K562 (cell line): ENCODE measurements at regions not wholly inside any gene's neighbourhood (a gene's known extent, or its start where the extent isn't known, plus 50 kb on each side); places are given as distances from the start of the nearest gene placed in this dataset.

Source experiments
- ATAC-seq: fragments of 200-7000 bp; cut with Tn5 transposase; 3 replicates; pipeline ENCODE4 v1.9.1; 2020; ENCODE audit warnings: moderate library complexity
- BruUV-seq: library from RNA; stranded (reverse); fragments of 400-500 nt; replicated peaks from 2 replicates; lab custom pipeline; 2021; lab: Mats Ljungman, UMichigan
- CTCF ChIA-PET: fragments of 300-600 bp; formaldehyde crosslinking; extraction: SDS; loops from one replicate; lab custom pipeline; 2021; ENCODE audit warnings: low intra/inter-chr PET ratio; lab: Yijun Ruan, JAX
- POLR2A ChIA-PET: fragments of 300-600, 350-650 bp; sonication (Branson Sonifier 250); formaldehyde crosslinking; extraction: SDS; loops from one replicate; lab custom pipeline; 2021; ENCODE audit warnings: antibody characterized with exemption, inconsistent platforms; lab: Yijun Ruan, JAX
- DNase-seq, 4 experiments: peaks; one replicate each; pipeline versions ENCODE4 v3.0.0 to v3.0.0-alpha.2; 2011 to 2018; ENCODE audit warnings: low spot score in 3 of 4, mixed read lengths in 3 of 4; ENCODE audit errors: extremely low read depth in 1 of 4
- FAIRE-seq: peaks from 2 replicates; lab custom pipeline; 2011; peaks lifted over from hg19 to GRCh38; lab: Jason Lieb, UNC
- H2AFZ ChIP-seq: 2 replicates; pipeline ENCODE4 v1.6.0; 2011; ENCODE audit warnings: low read depth, low read length, control low read depth, inconsistent platforms
- H3K27ac ChIP-seq: fragments of 200-600 bp; 3 replicates; pipeline ENCODE4 v1.8.0; 2011; ENCODE audit warnings: low read depth, mild to moderate bottlenecking, control low read depth, inconsistent platforms, low read length, moderate library complexity, mixed read lengths; ENCODE audit errors: extremely low read depth
- H3K27me3 ChIP-seq, 2 experiments: fragments of 300-600 bp in 1 of 2; 2 replicates in 1 of 2; 3 replicates in 1 of 2; pipeline versions ENCODE4 v1.6.0 to v1.8.0; 2011; ENCODE audit warnings: inconsistent platforms in 2 of 2, low read length in 2 of 2, mild to moderate bottlenecking in 1 of 2, mixed read lengths in 1 of 2, moderate library complexity in 1 of 2; ENCODE audit not compliant: control insufficient read depth in 2 of 2, insufficient read depth in 2 of 2
- H3K36me3 ChIP-seq: fragments of 300-600 bp; 3 replicates; pipeline ENCODE4 v1.8.0; 2011; ENCODE audit warnings: mild to moderate bottlenecking, low read length, inconsistent platforms; ENCODE audit not compliant: control insufficient read depth, insufficient read depth
- H3K4me1 ChIP-seq, 2 experiments: fragments of 200-600 bp in 1 of 2; replicated peaks in 1 of 2; 2 replicates in 1 of 2; 3 replicates in 1 of 2; pipeline versions ENCODE4 v1.5.1 to v1.8.0; 2011; ENCODE audit warnings: inconsistent platforms in 2 of 2, low read length in 2 of 2, mild to moderate bottlenecking in 1 of 2, mixed read lengths in 1 of 2, moderate library complexity in 1 of 2; ENCODE audit not compliant: control insufficient read depth in 2 of 2, insufficient read depth in 2 of 2
- H3K4me2 ChIP-seq: 2 replicates; pipeline ENCODE4 v1.6.1; 2011; ENCODE audit warnings: low read length, control low read depth, inconsistent platforms, mixed read lengths; ENCODE audit not compliant: insufficient read depth
- H3K4me3 ChIP-seq: fragments of 200-600 bp; sonication (generic), shearing (Covaris generic); 2 replicates; pipeline ENCODE4 v1.5.1; 2016; ENCODE audit warnings: control low read depth, inconsistent platforms
- H3K79me2 ChIP-seq: fragments of 200-600 bp; 3 replicates; pipeline ENCODE4 v1.8.0; 2011; ENCODE audit warnings: low read length, inconsistent platforms; ENCODE audit not compliant: control insufficient read depth, insufficient read depth
- H3K9ac ChIP-seq, 2 experiments: 2 replicates each; pipeline versions ENCODE4 v1.6.0 to v1.6.1; 2011; ENCODE audit warnings: low read depth in 2 of 2, low read length in 2 of 2, control low read depth in 1 of 2, inconsistent platforms in 1 of 2, mild to moderate bottlenecking in 1 of 2, mixed read lengths in 1 of 2; ENCODE audit not compliant: insufficient read depth in 1 of 2
- H3K9me1 ChIP-seq: one replicate; pipeline ENCODE4 v1.6.0; 2011; ENCODE audit warnings: inconsistent platforms, mild to moderate bottlenecking, low read length, moderate library complexity; ENCODE audit not compliant: control insufficient read depth, insufficient read depth
- H3K9me3 ChIP-seq: replicated peaks from 2 replicates; pipeline ENCODE4 v1.5.1; 2011; ENCODE audit warnings: low read depth, low read length, inconsistent platforms; ENCODE audit not compliant: control insufficient read depth, insufficient read depth
- H4K20me1 ChIP-seq: replicated peaks from 2 replicates; pipeline ENCODE4 v1.6.1; 2011; ENCODE audit warnings: low read length, inconsistent platforms, mixed read lengths; ENCODE audit not compliant: control insufficient read depth, insufficient read depth
- POLR2B ChIP-seq: fragments of 450-650 bp; IDR thresholded peaks from 2 replicates; pipeline ENCODE4 v1.6.1; 2018; ENCODE audit warnings: low read depth; ENCODE audit not compliant: partially characterized antibody
- TCF7 ChIP-seq: sonication (generic); IDR thresholded peaks from 2 replicates; pipeline ENCODE4 v1.6.1; 2016; ENCODE audit warnings: antibody characterized with exemption, borderline replicate concordance
- ZBTB7A ChIP-seq: IDR thresholded peaks from 2 replicates; pipeline ENCODE4 v1.6.1; 2011; ENCODE audit warnings: low read depth, mild to moderate bottlenecking, low read length, moderate library complexity, borderline replicate concordance; ENCODE audit not compliant: control insufficient read depth
- ZNF134 ChIP-seq: fragments of 250-450 bp; sonication (Bioruptor Pico); conservative IDR thresholded peaks from 2 replicates; pipeline ENCODE4 v1.4.0; 2020
- ZNF184 ChIP-seq: sonication (generic); formaldehyde crosslinking; IDR thresholded peaks from 2 replicates; pipeline ENCODE4 v1.5.0; 2020; ENCODE audit warnings: missing genetic modification reagents
- ZNF282 ChIP-seq: sonication (generic); formaldehyde crosslinking; IDR thresholded peaks from 2 replicates; pipeline ENCODE4 v1.8.1; 2023; ENCODE audit warnings: missing genetic modification reagents
- WGBS: fragments of 100-300 bp; shearing (Covaris generic); methylation state at CpG from one replicate; pipeline ENCODE4 v1.1.6; 2016; ENCODE audit warnings: low coverage, mixed read lengths; ENCODE audit not compliant: insufficient coverage; ENCODE audit errors: missing lambda C conversion rate; 5-methylcytosine and 5-hydroxymethylcytosine counted together
- in situ Hi-C: fragments of 300-500 bp; cut with MboI; formaldehyde crosslinking; loops from 4 replicates; pipeline ENCODE4 v1.15.0; 2018; ENCODE audit warnings: inconsistent platforms, mixed read lengths
- intact Hi-C: fragments of 100-400 bp; cut with micrococcal nuclease; formaldehyde crosslinking; loops from 2 replicates; pipeline ENCODE4 v1.14.2; 2022
- TF ChIP-seq, protein P1 (sequence below): sonication (generic); formaldehyde crosslinking; IDR thresholded peaks from 2 replicates; pipeline ENCODE4 v1.8.1; 2023; ENCODE audit warnings: mild to moderate bottlenecking, missing genetic modification reagents, moderate library complexity
- TF ChIP-seq, protein P2 (sequence below): fragments of 450-650 bp; formaldehyde crosslinking; IDR thresholded peaks from 2 replicates; pipeline ENCODE4 v1.4.0; 2020; ENCODE audit warnings: mild to moderate bottlenecking, moderate library complexity

GRCh38 chr3:30513374-30514152 lies 92.8 kb upstream of the TGFBR2 start:
- no peak for FAIRE-seq
- POLR2A ChIA-PET: interaction anchor here (0.5 kb wide), 1 partner anchor 1020 kb away, joined by 3 read pairs; no protein-coding TSS in a partner anchor
- CTCF ChIA-PET: no interaction called here

More at GRCh38 chr3:30513374-30514152, 92.8 kb upstream of the TGFBR2 start:
- ATAC-seq (no peak), DNase-seq (no peak)
- Histone ChIP-seq H4K20me1 (no peaks in the 10 kb centered on the region), H3K9me3 (no peaks in the 10 kb centered on the region), H3K27ac (no peak overlapping the region), H3K9ac (no peak overlapping the region), H3K4me3 (no peak overlapping the region), H3K9me1 (no peaks in the 10 kb centered on the region), H3K4me1 (no peaks in the 10 kb centered on the region), H3K36me3 (no peaks in the 10 kb centered on the region), H3K27me3 (no peaks in the 10 kb centered on the region), H3K4me2 (no peak overlapping the region), H2AFZ (no peak overlapping the region), H3K79me2 (no peaks in the 10 kb centered on the region)
- under 1% methylated on average over 4 of the region's 4 CpGs for WGBS
- intact Hi-C loops (no loop called here), in situ Hi-C loops (no loop called here)
- no TSS peak for BruUV-seq
- TF ChIP-seq, protein P1, sequence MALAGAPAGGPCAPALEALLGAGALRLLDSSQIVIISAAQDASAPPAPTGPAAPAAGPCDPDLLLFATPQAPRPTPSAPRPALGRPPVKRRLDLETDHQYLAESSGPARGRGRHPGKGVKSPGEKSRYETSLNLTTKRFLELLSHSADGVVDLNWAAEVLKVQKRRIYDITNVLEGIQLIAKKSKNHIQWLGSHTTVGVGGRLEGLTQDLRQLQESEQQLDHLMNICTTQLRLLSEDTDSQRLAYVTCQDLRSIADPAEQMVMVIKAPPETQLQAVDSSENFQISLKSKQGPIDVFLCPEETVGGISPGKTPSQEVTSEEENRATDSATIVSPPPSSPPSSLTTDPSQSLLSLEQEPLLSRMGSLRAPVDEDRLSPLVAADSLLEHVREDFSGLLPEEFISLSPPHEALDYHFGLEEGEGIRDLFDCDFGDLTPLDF: no peak
- TF ChIP-seq TCF7: no peak
- no peak for TF ChIP-seq ZNF282
- no peak for TF ChIP-seq POLR2B
- TF ChIP-seq, protein P2, sequence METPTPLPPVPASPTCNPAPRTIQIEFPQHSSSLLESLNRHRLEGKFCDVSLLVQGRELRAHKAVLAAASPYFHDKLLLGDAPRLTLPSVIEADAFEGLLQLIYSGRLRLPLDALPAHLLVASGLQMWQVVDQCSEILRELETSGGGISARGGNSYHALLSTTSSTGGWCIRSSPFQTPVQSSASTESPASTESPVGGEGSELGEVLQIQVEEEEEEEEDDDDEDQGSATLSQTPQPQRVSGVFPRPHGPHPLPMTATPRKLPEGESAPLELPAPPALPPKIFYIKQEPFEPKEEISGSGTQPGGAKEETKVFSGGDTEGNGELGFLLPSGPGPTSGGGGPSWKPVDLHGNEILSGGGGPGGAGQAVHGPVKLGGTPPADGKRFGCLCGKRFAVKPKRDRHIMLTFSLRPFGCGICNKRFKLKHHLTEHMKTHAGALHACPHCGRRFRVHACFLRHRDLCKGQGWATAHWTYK (CRISPR knock-in tag): no peak
- TF ChIP-seq ZNF134 (CRISPR knock-in tag): no peak
- no peak for TF ChIP-seq ZNF184 (CRISPR knock-in tag)
- TF ChIP-seq ZBTB7A: no peak
